ENCODE measurements at regions not wholly inside any gene's neighbourhood (a gene's known extent, or its start where the extent isn't known, plus 50 kb on each side); places are given as distances from the start of the nearest gene placed in this dataset.
A peak's percentile ranks its signal among the peaks of the same experiment; 100 is the strongest.
"Not testable (repeated sequence)": the region's sequence is repeated elsewhere in the genome, so short reads cannot be mapped to it uniquely, and the experiment has no call there.

DNA sequence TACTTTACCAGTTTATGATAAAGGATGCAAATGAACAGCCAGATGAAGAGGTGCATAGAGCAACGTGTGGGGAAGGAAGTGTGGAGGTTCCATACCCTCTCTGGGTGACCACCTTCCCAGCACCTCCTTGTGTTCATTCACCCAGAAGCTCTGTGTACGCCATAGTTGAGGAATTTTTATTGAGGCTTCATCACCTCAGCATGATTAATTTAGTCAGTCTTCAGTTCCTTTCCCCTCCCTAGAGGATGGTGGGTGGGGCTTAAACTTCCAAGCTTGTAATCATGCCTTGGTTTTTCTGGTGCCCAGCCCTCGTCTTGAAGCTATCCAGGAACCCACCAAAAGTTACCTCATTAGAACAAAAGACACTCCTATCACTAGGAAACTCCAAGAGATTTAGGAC is 162.7 kb downstream of the PLCE1 start:
- no peak for DNase-seq (ENCODE audit: low read depth)
- no peaks in the 10 kb centered on the region for H3K36me3 ChIP-seq (ENCODE audit: insufficient read depth, low read length)
- FAIRE-seq, result no peak
- no peak overlapping the region for H3K9ac ChIP-seq (ENCODE audit: low read length)
- TF ChIP-seq, protein P1, sequence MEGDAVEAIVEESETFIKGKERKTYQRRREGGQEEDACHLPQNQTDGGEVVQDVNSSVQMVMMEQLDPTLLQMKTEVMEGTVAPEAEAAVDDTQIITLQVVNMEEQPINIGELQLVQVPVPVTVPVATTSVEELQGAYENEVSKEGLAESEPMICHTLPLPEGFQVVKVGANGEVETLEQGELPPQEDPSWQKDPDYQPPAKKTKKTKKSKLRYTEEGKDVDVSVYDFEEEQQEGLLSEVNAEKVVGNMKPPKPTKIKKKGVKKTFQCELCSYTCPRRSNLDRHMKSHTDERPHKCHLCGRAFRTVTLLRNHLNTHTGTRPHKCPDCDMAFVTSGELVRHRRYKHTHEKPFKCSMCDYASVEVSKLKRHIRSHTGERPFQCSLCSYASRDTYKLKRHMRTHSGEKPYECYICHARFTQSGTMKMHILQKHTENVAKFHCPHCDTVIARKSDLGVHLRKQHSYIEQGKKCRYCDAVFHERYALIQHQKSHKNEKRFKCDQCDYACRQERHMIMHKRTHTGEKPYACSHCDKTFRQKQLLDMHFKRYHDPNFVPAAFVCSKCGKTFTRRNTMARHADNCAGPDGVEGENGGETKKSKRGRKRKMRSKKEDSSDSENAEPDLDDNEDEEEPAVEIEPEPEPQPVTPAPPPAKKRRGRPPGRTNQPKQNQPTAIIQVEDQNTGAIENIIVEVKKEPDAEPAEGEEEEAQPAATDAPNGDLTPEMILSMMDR (IDR thresholded peaks at IDR 0.05; ENCODE audit: insufficient read depth, low read depth, low read length), result no peak
- TF ChIP-seq EZH2 (IDR thresholded peaks at IDR 0.05; ENCODE audit: insufficient read depth, low read length), result no peak
- no peak overlapping the region for H3K27ac ChIP-seq (ENCODE audit: low read depth, low read length)
- no peaks in the 10 kb centered on the region for H4K20me1 ChIP-seq (ENCODE audit: insufficient read depth, low read length)
- H3K9me3 ChIP-seq (ENCODE audit: insufficient read depth, low read depth, low read length), result no peaks in the 10 kb centered on the region
- Mint-ChIP-seq H3K27ac (ENCODE audit: unreplicated experiment) (no peak overlapping the region), H3K36me3 (ENCODE audit: low read depth, unreplicated experiment) (no peaks in the 10 kb centered on the region), H3K9me3 (ENCODE audit: unreplicated experiment) (peaks cover 8% of the 10 kb centered on the region), H3K27me3 (ENCODE audit: low read depth, unreplicated experiment) (no peaks in the 10 kb centered on the region), H3K4me3 (ENCODE audit: unreplicated experiment) (no peak overlapping the region), H3K4me1 (ENCODE audit: low read depth, unreplicated experiment) (no peaks in the 10 kb centered on the region)
- H3K4me3 ChIP-seq (ENCODE audit: insufficient read depth, low read depth, low read length), result no peak overlapping the region
- H3K4me2 ChIP-seq (ENCODE audit: low read length), result no peak overlapping the region
- no peak overlapping the region for H2AFZ ChIP-seq (ENCODE audit: low read depth, low read length)
- H3K4me1 ChIP-seq (ENCODE audit: insufficient read depth, low read length), result no peaks in the 10 kb centered on the region
- no peaks in the 10 kb centered on the region for H3K79me2 ChIP-seq (ENCODE audit: insufficient read depth, low read length)
- no peaks in the 10 kb centered on the region for H3K27me3 ChIP-seq (ENCODE audit: insufficient read depth, low read length)

DNA sequence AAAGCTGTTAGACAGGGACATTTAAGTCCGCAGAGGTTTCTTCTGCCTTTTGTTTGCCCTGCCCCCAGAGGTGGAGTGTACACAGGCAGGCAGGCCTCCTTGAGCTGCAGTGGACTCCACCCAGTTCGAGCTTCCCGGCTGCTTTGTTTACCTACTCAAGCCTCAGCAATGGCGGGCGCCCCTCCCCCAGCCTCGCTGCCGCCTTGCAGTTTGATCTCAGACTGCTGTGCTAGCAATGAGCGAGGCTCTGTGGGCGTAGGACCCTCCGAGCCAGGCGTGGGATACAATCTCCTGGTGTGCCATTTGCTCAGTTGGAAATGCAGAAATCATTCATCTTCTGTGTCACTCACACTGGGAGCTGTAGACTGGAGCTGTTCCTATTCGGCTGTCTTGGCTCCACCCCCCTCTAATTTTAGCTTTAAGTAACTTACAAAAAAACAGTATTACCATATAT is 171.5 kb downstream of the PLCE1 start:
- H3K79me2 ChIP-seq (ENCODE audit: insufficient read depth, low read length); H3K4me3 ChIP-seq (ENCODE audit: insufficient read depth, low read depth, low read length); DNase-seq (ENCODE audit: low read depth); FAIRE-seq; H3K4me3 Mint-ChIP-seq (ENCODE audit: unreplicated experiment); H4K20me1 ChIP-seq (ENCODE audit: insufficient read depth, low read length); H2AFZ ChIP-seq (ENCODE audit: low read depth, low read length); H3K27ac Mint-ChIP-seq (ENCODE audit: unreplicated experiment); H3K4me2 ChIP-seq (ENCODE audit: low read length); H3K27me3 Mint-ChIP-seq (ENCODE audit: low read depth, unreplicated experiment); H3K27me3 ChIP-seq (ENCODE audit: insufficient read depth, low read length); H3K4me1 ChIP-seq (ENCODE audit: insufficient read depth, low read length); H3K4me1 Mint-ChIP-seq (ENCODE audit: low read depth, unreplicated experiment); H3K27ac ChIP-seq (ENCODE audit: low read depth, low read length); H3K9ac ChIP-seq (ENCODE audit: low read length); H3K36me3 ChIP-seq (ENCODE audit: insufficient read depth, low read length); H3K9me3 ChIP-seq (ENCODE audit: insufficient read depth, low read depth, low read length); H3K36me3 Mint-ChIP-seq (ENCODE audit: low read depth, unreplicated experiment): not testable (repeated sequence)
- H3K9me3 Mint-ChIP-seq (ENCODE audit: unreplicated experiment), result peaks cover 10% of the 10 kb centered on the region

DNA sequence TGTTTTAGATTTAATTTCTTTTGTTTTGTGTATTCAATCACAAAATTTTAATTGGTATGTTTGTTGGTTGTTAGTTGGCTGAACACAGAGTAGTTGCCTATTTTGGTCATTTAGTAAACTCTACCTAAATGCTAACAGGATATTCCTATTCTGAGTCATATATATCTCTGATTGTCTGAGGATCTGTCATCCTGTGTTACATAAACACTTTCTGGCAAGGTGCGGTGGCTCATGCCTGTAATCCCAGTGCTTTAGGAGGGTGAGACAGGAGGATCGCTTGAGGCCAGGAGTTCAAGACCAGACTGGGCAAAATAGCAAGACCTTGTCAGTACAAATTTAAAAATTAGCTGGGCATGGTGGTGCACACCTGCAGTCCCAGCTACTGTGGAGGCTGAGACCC is 178.6 kb downstream of the PLCE1 start:
- Histone ChIP-seq H3K4me2 (ENCODE audit: low read length) (no peak overlapping the region), H4K20me1 (ENCODE audit: insufficient read depth, low read length) (no peaks in the 10 kb centered on the region), H3K4me3 (ENCODE audit: insufficient read depth, low read depth, low read length) (no peak overlapping the region), H3K27ac (ENCODE audit: low read depth, low read length) (no peak overlapping the region), H2AFZ (ENCODE audit: low read depth, low read length) (no peak overlapping the region), H3K9me3 (ENCODE audit: insufficient read depth, low read depth, low read length) (no peaks in the 10 kb centered on the region), H3K4me1 (ENCODE audit: insufficient read depth, low read length) (no peaks in the 10 kb centered on the region), H3K9ac (ENCODE audit: low read length) (no peak overlapping the region), H3K36me3 (ENCODE audit: insufficient read depth, low read length) (no peaks in the 10 kb centered on the region), H3K79me2 (ENCODE audit: insufficient read depth, low read length) (no peaks in the 10 kb centered on the region), H3K27me3 (ENCODE audit: insufficient read depth, low read length) (no peaks in the 10 kb centered on the region)
- Mint-ChIP-seq H3K36me3 (ENCODE audit: low read depth, unreplicated experiment) (peaks cover 2% of the 10 kb centered on the region), H3K9me3 (ENCODE audit: unreplicated experiment) (no peaks in the 10 kb centered on the region), H3K4me3 (ENCODE audit: unreplicated experiment) (no peak overlapping the region), H3K27me3 (ENCODE audit: low read depth, unreplicated experiment) (peaks cover 3% of the 10 kb centered on the region), H3K27ac (ENCODE audit: unreplicated experiment) (no peak overlapping the region), H3K4me1 (ENCODE audit: low read depth, unreplicated experiment) (no peaks in the 10 kb centered on the region)
- DNase-seq (ENCODE audit: low read depth), result peak; percentile 19
- no peak for FAIRE-seq
- TF ChIP-seq, protein P1 (IDR thresholded peaks at IDR 0.05; ENCODE audit: insufficient read depth, low read depth, low read length), result no peak
